SK-N-SH treated with all-trans-retinoic acid at 6 μM for 48 hours (cell line): ENCODE measurements at regions not wholly inside any gene's neighbourhood (a gene's known extent, or its start where the extent isn't known, plus 50 kb on each side); places are given as distances from the start of the nearest gene placed in this dataset.

Experiments used
- ARNTL ChIP-seq: fragments of 450-650 bp; formaldehyde crosslinking; IDR thresholded peaks from 2 replicates; pipeline ENCODE4 v1.5.0; 2020; ENCODE audit warnings: low read depth, mild to moderate bottlenecking, moderate library complexity, borderline replicate concordance
- CREB5 ChIP-seq: fragments of 250-450 bp; sonication (Bioruptor Pico); IDR thresholded peaks from 2 replicates; pipeline ENCODE4 v1.5.1; 2020; ENCODE audit warnings: low read depth, mild to moderate bottlenecking, moderate library complexity
- GLIS3 ChIP-seq: fragments of 250-450 bp; sonication (Bioruptor Pico); IDR thresholded peaks from 2 replicates; pipeline ENCODE4 v1.5.0; 2020; ENCODE audit warnings: mild to moderate bottlenecking, moderate library complexity
- PPARA ChIP-seq: fragments of 250-450 bp; sonication (Bioruptor Pico); IDR thresholded peaks from 2 replicates; pipeline ENCODE4 v1.5.0; 2020; ENCODE audit warnings: mild to moderate bottlenecking, borderline replicate concordance
- TSHZ2 ChIP-seq: fragments of 250-450 bp; sonication (Bioruptor Pico); IDR thresholded peaks from 2 replicates; pipeline ENCODE4 v1.5.0; 2020; ENCODE audit warnings: mild to moderate bottlenecking, moderate library complexity
- ZFP30 ChIP-seq: fragments of 450-650 bp; formaldehyde crosslinking; IDR thresholded peaks from 2 replicates; pipeline ENCODE4 v1.5.0; 2022; ENCODE audit warnings: mild to moderate bottlenecking, moderate library complexity
- ZNF70 ChIP-seq: fragments of 450-650 bp; formaldehyde crosslinking; IDR thresholded peaks from 2 replicates; pipeline ENCODE4 v1.5.0; 2020; ENCODE audit warnings: mild to moderate bottlenecking, moderate library complexity
- ZNF8 ChIP-seq: fragments of 450-650 bp; formaldehyde crosslinking; IDR thresholded peaks from 2 replicates; pipeline ENCODE4 v1.5.0; 2020; ENCODE audit warnings: mild to moderate bottlenecking, moderate library complexity
- TF ChIP-seq, protein P1 (sequence below): fragments of 250-450 bp; sonication (Bioruptor Pico); IDR thresholded peaks from 2 replicates; pipeline ENCODE4 v1.5.1; 2021; ENCODE audit warnings: mild to moderate bottlenecking, moderate library complexity

GRCh38 chr15:91603384-91604080 is 250.0 kb upstream of the SLCO3A1 start:
- TF ChIP-seq ZNF8 (CRISPR knock-in tag), result no peak
- TF ChIP-seq, protein P1, sequence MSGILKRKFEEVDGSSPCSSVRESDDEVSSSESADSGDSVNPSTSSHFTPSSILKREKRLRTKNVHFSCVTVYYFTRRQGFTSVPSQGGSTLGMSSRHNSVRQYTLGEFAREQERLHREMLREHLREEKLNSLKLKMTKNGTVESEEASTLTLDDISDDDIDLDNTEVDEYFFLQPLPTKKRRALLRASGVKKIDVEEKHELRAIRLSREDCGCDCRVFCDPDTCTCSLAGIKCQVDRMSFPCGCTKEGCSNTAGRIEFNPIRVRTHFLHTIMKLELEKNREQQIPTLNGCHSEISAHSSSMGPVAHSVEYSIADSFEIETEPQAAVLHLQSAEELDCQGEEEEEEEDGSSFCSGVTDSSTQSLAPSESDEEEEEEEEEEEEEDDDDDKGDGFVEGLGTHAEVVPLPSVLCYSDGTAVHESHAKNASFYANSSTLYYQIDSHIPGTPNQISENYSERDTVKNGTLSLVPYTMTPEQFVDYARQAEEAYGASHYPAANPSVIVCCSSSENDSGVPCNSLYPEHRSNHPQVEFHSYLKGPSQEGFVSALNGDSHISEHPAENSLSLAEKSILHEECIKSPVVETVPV (CRISPR knock-in tag), result no peak
- no peak for TF ChIP-seq CREB5
- TF ChIP-seq ZFP30 (CRISPR knock-in tag), result no peak
- no peak for TF ChIP-seq ARNTL (CRISPR knock-in tag)
- no peak for TF ChIP-seq PPARA (CRISPR knock-in tag)
- no peak for TF ChIP-seq TSHZ2
- no peak for TF ChIP-seq GLIS3 (CRISPR knock-in tag)
- TF ChIP-seq ZNF70 (CRISPR knock-in tag), result no peak
